ENCODE measurements at regions not wholly inside any gene's neighbourhood (a gene's known extent, or its start where the extent isn't known, plus 50 kb on each side); places are given as distances from the start of the nearest gene placed in this dataset.

- Histone ChIP-seq H3K4me3 (ENCODE audit: low read depth in 1 of 3, low read length in 3 of 3) (no peak overlapping the region), H3K9me3 (ENCODE audit: control insufficient read depth in 4 of 4, low read length in 3 of 4) (peaks cover 0 to 3% (median 0%) of the 10 kb centered on the region in 4 donors), H3K27ac (ENCODE audit: low read depth in 1 of 2, low read length in 2 of 2) (no peak overlapping the region), H3K27me3 (ENCODE audit: control insufficient read depth in 4 of 4, insufficient read depth in 4 of 4, low read length in 3 of 4) (no peaks in the 10 kb centered on the region), H3K36me3 (ENCODE audit: control insufficient read depth in 4 of 4, insufficient read depth in 3 of 4, low read depth in 1 of 4, low read length in 3 of 4) (no peaks in the 10 kb centered on the region), H3K4me1 (ENCODE audit: control insufficient read depth in 4 of 4, insufficient read depth in 4 of 4, low read length in 3 of 4) (peaks cover 0 to 2% (median 0%) of the 10 kb centered on the region in 4 donors), H3K9ac (ENCODE audit: low read depth in 1 of 2, low read length in 2 of 2) (no peak overlapping the region)
- TF ChIP-seq CTCF (IDR thresholded peaks at IDR 0.05; ENCODE audit: low read depth, low read length, missing input control), result no peak
- no peak for TF ChIP-seq SP1 (IDR thresholded peaks at IDR 0.05)
- TF ChIP-seq RAD21 (IDR thresholded peaks at IDR 0.05), result no peak
- TF ChIP-seq EGR1 (IDR thresholded peaks at IDR 0.05; ENCODE audit: low read depth in 2 of 2), result no peak
- TF ChIP-seq REST (IDR thresholded peaks at IDR 0.05), result no peak
- no peak for TF ChIP-seq ATF3 (IDR thresholded peaks at IDR 0.05)
- TF ChIP-seq FOXA2 (IDR thresholded peaks at IDR 0.05), result no peak
- no peak for TF ChIP-seq TAF1 (conservative IDR thresholded peaks at IDR 0.05)
- no peak for TF ChIP-seq JUND (IDR thresholded peaks at IDR 0.05)
- no peak for TF ChIP-seq HNF4A (conservative IDR thresholded peaks at IDR 0.05)
- no peak for TF ChIP-seq FOXA1 (IDR thresholded peaks at IDR 0.05)
- no peak for TF ChIP-seq MAX (IDR thresholded peaks at IDR 0.05)
- no peak for TF ChIP-seq ZBTB33 (IDR thresholded peaks at IDR 0.05)
- no peak for TF ChIP-seq RXRA (IDR thresholded peaks at IDR 0.05)
- TF ChIP-seq GABPA (IDR thresholded peaks at IDR 0.05 in 1 of 2, conservative IDR thresholded peaks at IDR 0.05 in 1 of 2), result no peak
- TF ChIP-seq YY1 (IDR thresholded peaks at IDR 0.05), result no peak
- 86% methylated on average over 2 of the region's 2 CpGs for WGBS
- DNase-seq (ENCODE audit: low spot score), result no peak
Measured at GRCh38 chr2:223464071-223464470, 138.1 kb downstream of the SCG2 start.

- Histone ChIP-seq H3K9ac (ENCODE audit: low read depth in 1 of 2, low read length in 2 of 2) (no peak overlapping the region), H3K27ac (ENCODE audit: low read depth in 1 of 2, low read length in 2 of 2) (no peak overlapping the region), H3K27me3 (ENCODE audit: control insufficient read depth in 4 of 4, insufficient read depth in 4 of 4, low read length in 3 of 4) (no peaks in the 10 kb centered on the region), H3K4me1 (ENCODE audit: control insufficient read depth in 4 of 4, insufficient read depth in 4 of 4, low read length in 3 of 4) (peaks cover 0 to 2% (median 0%) of the 10 kb centered on the region in 4 donors), H3K4me3 (ENCODE audit: low read depth in 1 of 3, low read length in 3 of 3) (no peak overlapping the region), H3K36me3 (ENCODE audit: control insufficient read depth in 4 of 4, insufficient read depth in 3 of 4, low read depth in 1 of 4, low read length in 3 of 4) (no peaks in the 10 kb centered on the region), H3K9me3 (ENCODE audit: control insufficient read depth in 4 of 4, low read length in 3 of 4) (peaks cover 0 to 3% (median 0%) of the 10 kb centered on the region in 4 donors)
- no peak for DNase-seq (ENCODE audit: low spot score)
- WGBS, result 13% methylated on average over 2 of the region's 2 CpGs
- peak; percentile 73 for TF ChIP-seq ZBTB33 (IDR thresholded peaks at IDR 0.05)
- peak; percentile 36 for TF ChIP-seq NR2F2 (IDR thresholded peaks at IDR 0.05)
- TF ChIP-seq TAF1 (conservative IDR thresholded peaks at IDR 0.05), result no peak
- peak; percentile 56 for TF ChIP-seq REST (IDR thresholded peaks at IDR 0.05)
- TF ChIP-seq HNF4A (conservative IDR thresholded peaks at IDR 0.05), result peak; percentile 59 to 78
- peak; percentile 47 to 90 for TF ChIP-seq JUND (IDR thresholded peaks at IDR 0.05)
- TF ChIP-seq MAX (IDR thresholded peaks at IDR 0.05), result peak; percentile 96
- peak; percentile 82 for TF ChIP-seq YY1 (IDR thresholded peaks at IDR 0.05)
- peak in 1 of 2 donors; percentile 56 for TF ChIP-seq GABPA (IDR thresholded peaks at IDR 0.05 in 1 of 2, conservative IDR thresholded peaks at IDR 0.05 in 1 of 2)
- TF ChIP-seq HNF4G (IDR thresholded peaks at IDR 0.05), result no peak
- TF ChIP-seq EGR1 (IDR thresholded peaks at IDR 0.05; ENCODE audit: low read depth in 2 of 2), result peak in 1 of 2 donors; percentile 77
- TF ChIP-seq SP1 (IDR thresholded peaks at IDR 0.05), result peak; percentile 52
Measured at GRCh38 chr2:223465793-223466192, 136.4 kb downstream of the SCG2 start.

Data from liver (tissue), 8 donors.